ENCODE measurements at regions not wholly inside any gene's neighbourhood (a gene's known extent, or its start where the extent isn't known, plus 50 kb on each side); places are given as distances from the start of the nearest gene placed in this dataset.

DNA sequence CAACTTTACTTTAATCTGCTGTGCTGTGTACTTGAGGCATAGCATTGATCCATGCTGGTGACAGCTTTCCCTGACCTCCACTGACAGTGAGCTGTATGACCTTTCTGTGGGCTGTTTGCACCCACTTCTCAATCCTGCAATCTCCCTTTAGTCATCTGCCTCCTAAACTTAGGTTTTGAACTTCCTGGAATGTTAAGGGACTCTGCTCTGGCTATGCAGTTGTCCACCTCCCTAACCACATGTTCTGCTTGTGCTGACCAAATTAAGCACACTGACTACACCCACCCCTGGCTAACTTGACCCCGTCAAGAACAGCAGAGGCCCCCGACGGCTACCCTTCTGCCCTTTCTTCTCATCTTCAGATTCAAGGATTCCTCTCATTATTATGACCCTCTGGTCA lies 89.1 kb upstream of the NTM start:
- DNase-seq (ENCODE audit: low read depth in 1 of 2, low spot score in 1 of 2): no peak
- H3K27me3 ChIP-seq (ENCODE audit: insufficient read depth, poor library complexity, severe bottlenecking): no peaks in the 10 kb centered on the region
- no peak overlapping the region for H3K27ac ChIP-seq (replicated peaks)
- no peak overlapping the region for H3K4me3 ChIP-seq (replicated peaks; ENCODE audit: insufficient read depth, low read length)
- TF ChIP-seq, protein P1, sequence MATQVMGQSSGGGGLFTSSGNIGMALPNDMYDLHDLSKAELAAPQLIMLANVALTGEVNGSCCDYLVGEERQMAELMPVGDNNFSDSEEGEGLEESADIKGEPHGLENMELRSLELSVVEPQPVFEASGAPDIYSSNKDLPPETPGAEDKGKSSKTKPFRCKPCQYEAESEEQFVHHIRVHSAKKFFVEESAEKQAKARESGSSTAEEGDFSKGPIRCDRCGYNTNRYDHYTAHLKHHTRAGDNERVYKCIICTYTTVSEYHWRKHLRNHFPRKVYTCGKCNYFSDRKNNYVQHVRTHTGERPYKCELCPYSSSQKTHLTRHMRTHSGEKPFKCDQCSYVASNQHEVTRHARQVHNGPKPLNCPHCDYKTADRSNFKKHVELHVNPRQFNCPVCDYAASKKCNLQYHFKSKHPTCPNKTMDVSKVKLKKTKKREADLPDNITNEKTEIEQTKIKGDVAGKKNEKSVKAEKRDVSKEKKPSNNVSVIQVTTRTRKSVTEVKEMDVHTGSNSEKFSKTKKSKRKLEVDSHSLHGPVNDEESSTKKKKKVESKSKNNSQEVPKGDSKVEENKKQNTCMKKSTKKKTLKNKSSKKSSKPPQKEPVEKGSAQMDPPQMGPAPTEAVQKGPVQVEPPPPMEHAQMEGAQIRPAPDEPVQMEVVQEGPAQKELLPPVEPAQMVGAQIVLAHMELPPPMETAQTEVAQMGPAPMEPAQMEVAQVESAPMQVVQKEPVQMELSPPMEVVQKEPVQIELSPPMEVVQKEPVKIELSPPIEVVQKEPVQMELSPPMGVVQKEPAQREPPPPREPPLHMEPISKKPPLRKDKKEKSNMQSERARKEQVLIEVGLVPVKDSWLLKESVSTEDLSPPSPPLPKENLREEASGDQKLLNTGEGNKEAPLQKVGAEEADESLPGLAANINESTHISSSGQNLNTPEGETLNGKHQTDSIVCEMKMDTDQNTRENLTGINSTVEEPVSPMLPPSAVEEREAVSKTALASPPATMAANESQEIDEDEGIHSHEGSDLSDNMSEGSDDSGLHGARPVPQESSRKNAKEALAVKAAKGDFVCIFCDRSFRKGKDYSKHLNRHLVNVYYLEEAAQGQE (IDR thresholded peaks at IDR 0.05; ENCODE audit: insufficient replicate concordance, low read depth): no peak
- TF ChIP-seq SPI1 (IDR thresholded peaks at IDR 0.05; ENCODE audit: borderline replicate concordance, low read depth): no peak
- TF ChIP-seq GABPA (IDR thresholded peaks at IDR 0.05; ENCODE audit: low read depth): no peak
- TF ChIP-seq, protein P2, sequence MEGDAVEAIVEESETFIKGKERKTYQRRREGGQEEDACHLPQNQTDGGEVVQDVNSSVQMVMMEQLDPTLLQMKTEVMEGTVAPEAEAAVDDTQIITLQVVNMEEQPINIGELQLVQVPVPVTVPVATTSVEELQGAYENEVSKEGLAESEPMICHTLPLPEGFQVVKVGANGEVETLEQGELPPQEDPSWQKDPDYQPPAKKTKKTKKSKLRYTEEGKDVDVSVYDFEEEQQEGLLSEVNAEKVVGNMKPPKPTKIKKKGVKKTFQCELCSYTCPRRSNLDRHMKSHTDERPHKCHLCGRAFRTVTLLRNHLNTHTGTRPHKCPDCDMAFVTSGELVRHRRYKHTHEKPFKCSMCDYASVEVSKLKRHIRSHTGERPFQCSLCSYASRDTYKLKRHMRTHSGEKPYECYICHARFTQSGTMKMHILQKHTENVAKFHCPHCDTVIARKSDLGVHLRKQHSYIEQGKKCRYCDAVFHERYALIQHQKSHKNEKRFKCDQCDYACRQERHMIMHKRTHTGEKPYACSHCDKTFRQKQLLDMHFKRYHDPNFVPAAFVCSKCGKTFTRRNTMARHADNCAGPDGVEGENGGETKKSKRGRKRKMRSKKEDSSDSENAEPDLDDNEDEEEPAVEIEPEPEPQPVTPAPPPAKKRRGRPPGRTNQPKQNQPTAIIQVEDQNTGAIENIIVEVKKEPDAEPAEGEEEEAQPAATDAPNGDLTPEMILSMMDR (IDR thresholded peaks at IDR 0.05; ENCODE audit: insufficient read depth, low read length): no peak
- TF ChIP-seq POLR2AphosphoS5 (IDR thresholded peaks at IDR 0.05; ENCODE audit: low read depth): no peak

DNA sequence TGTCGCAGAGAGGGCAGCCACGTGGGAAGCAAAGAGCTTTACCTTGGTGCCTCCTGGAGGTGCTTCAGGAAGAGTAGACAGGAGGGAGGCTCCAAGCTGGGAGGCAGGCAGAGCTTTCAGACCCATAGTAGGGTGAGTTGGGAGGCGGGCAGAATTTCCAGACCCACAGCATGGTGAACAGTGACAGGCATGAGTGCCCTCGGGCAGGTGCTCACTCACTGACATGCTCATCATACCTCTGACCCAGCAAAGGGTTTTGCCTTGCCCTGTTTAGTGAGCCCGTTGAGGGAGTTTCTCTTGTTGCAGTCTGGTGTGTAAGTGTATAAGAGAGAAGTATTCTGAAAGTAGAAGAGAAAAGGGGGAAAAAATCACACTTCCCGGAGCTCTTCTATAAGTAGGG lies 86.4 kb upstream of the NTM start:
- DNase-seq (ENCODE audit: low read depth in 1 of 2, low spot score in 1 of 2): no peak
- Histone ChIP-seq H3K4me3 (replicated peaks; ENCODE audit: insufficient read depth, low read length) (no peak overlapping the region), H3K27me3 (ENCODE audit: insufficient read depth, poor library complexity, severe bottlenecking) (no peaks in the 10 kb centered on the region), H3K27ac (replicated peaks) (no peak overlapping the region)
- TF ChIP-seq SPI1 (IDR thresholded peaks at IDR 0.05; ENCODE audit: borderline replicate concordance, low read depth): no peak
- TF ChIP-seq POLR2AphosphoS5 (IDR thresholded peaks at IDR 0.05; ENCODE audit: low read depth): no peak
- TF ChIP-seq, protein P1 (IDR thresholded peaks at IDR 0.05; ENCODE audit: insufficient replicate concordance, low read depth): no peak
- TF ChIP-seq, protein P2 (IDR thresholded peaks at IDR 0.05; ENCODE audit: insufficient read depth, low read length): no peak
- TF ChIP-seq GABPA (IDR thresholded peaks at IDR 0.05; ENCODE audit: low read depth): no peak

DNA sequence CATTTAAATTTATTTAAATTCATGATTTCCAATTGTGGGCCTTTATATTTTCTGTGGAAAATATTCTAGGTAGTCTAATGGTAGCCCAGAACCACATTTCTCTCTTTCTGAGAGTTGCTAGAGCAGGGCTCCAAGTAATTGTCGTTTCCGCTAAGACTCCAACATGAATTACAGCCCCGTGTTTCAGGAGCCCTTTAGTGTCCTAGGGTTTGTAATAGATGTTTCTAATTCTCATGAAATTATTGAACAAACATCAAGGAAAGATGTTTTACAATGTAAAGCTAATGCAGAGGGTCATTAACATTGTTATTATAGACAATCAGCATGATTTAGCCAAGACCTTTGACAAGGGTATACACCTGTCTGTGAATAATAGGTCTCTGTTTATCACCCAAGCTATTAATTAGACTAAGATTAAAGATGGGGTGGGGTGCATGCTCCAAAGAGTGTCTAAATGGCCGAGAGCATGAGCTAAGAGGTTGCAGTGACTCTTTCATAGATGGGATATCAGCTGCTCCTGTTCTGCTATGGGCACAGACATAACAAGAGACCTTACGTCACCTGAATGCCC lies 81.8 kb upstream of the NTM start:
- Histone ChIP-seq H3K4me3 (replicated peaks; ENCODE audit: insufficient read depth, low read length) (no peak overlapping the region), H3K27ac (replicated peaks) (no peak overlapping the region), H3K27me3 (ENCODE audit: insufficient read depth, poor library complexity, severe bottlenecking) (no peaks in the 10 kb centered on the region)
- no peak for DNase-seq (ENCODE audit: low read depth in 1 of 2, low spot score in 1 of 2)
- no peak for TF ChIP-seq SPI1 (IDR thresholded peaks at IDR 0.05; ENCODE audit: borderline replicate concordance, low read depth)

DNA sequence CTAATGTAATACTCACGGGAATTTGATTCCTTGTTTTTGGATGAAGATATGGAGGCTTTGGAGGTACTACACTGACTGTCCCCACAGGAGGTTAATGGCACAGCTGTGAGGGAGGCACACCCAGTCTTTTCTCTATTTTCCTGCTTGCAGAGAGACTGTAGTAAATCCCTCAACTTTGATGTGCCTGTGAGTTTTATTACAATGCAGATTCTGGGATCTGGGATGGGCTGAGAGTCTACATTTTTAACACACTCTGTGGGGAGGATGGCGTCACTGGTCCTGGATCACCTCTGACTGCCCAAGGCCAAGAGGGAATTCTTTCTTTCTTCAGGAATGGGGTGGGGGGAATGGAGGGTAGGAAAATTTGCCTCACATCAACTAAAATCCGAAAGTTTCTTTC lies 80.2 kb upstream of the NTM start:
- DNase-seq (ENCODE audit: low read depth in 1 of 2, low spot score in 1 of 2): no peak
- no peak overlapping the region for H3K27ac ChIP-seq (replicated peaks)
- no peak overlapping the region for H3K4me3 ChIP-seq (replicated peaks; ENCODE audit: insufficient read depth, low read length)
- no peak for TF ChIP-seq POLR2AphosphoS5 (IDR thresholded peaks at IDR 0.05; ENCODE audit: low read depth)
- TF ChIP-seq, protein P1 (IDR thresholded peaks at IDR 0.05; ENCODE audit: insufficient replicate concordance, low read depth): no peak
- TF ChIP-seq SPI1 (IDR thresholded peaks at IDR 0.05; ENCODE audit: borderline replicate concordance, low read depth): no peak
- no peak for TF ChIP-seq GABPA (IDR thresholded peaks at IDR 0.05; ENCODE audit: low read depth)
- TF ChIP-seq, protein P2 (IDR thresholded peaks at IDR 0.05; ENCODE audit: insufficient read depth, low read length): no peak
- no peaks in the 10 kb centered on the region for H3K27me3 ChIP-seq (ENCODE audit: insufficient read depth, poor library complexity, severe bottlenecking)

All from HL-60 (cell line).